GM21619 (cell line): ENCODE measurements at regions not wholly inside any gene's neighbourhood (a gene's known extent, or its start where the extent isn't known, plus 50 kb on each side); places are given as distances from the start of the nearest gene placed in this dataset.
"Not testable (repeated sequence)": the region's sequence is repeated elsewhere in the genome, so short reads cannot be mapped to it uniquely, and the experiment has no call there.

Experiments
- ATAC-seq: cut with Tn5 transposase; IDR thresholded peaks from one replicate; pipeline ENCODE4 v1.9.1; 2021; ENCODE audit not compliant: unreplicated experiment

GRCh38 chr14:71237556-71237955 lies 330.3 kb downstream of the PCNX1 start:
- no peak for ATAC-seq

GRCh38 chr14:71238835-71239234 lies 331.6 kb downstream of the PCNX1 start:
- no peak for ATAC-seq

GRCh38 chr14:71240171-71240570 lies 332.9 kb downstream of the PCNX1 start:
- no peak for ATAC-seq

GRCh38 chr14:71240866-71241520 lies 333.7 kb downstream of the PCNX1 start:
- ATAC-seq = no peak

GRCh38 chr14:71242237-71242748 lies 335.0 kb downstream of the PCNX1 start:
- ATAC-seq = no peak

GRCh38 chr14:71243697-71244096 lies 336.4 kb downstream of the PCNX1 start:
- ATAC-seq = no peak

- no peak for ATAC-seq
Observed at GRCh38 chr14:71244341-71244740, 337.1 kb downstream of the PCNX1 start.

- ATAC-seq = no peak
Observed at GRCh38 chr14:71245659-71246361, 338.6 kb downstream of the PCNX1 start.

GRCh38 chr14:71246539-71246938 lies 339.3 kb downstream of the PCNX1 start:
- no peak for ATAC-seq

- no peak for ATAC-seq
Observed at GRCh38 chr14:71247106-71247505, 339.8 kb downstream of the PCNX1 start.

- no peak for ATAC-seq
Observed at GRCh38 chr14:71248194-71248593, 340.9 kb downstream of the PCNX1 start.

- ATAC-seq = no peak
Observed at GRCh38 chr14:71250347-71250746, 343.1 kb downstream of the PCNX1 start.

- no peak for ATAC-seq
Observed at GRCh38 chr14:71250791-71251190, 343.5 kb downstream of the PCNX1 start.

- not testable (repeated sequence) for ATAC-seq
Observed at GRCh38 chr14:71254091-71254719, 346.9 kb downstream of the PCNX1 start.

GRCh38 chr14:71261206-71261605 lies 353.9 kb downstream of the PCNX1 start:
- no peak for ATAC-seq

- no peak for ATAC-seq
Observed at GRCh38 chr14:71262441-71262840, 355.2 kb downstream of the PCNX1 start.

- ATAC-seq = no peak
Observed at GRCh38 chr14:71264260-71264659, 357.0 kb downstream of the PCNX1 start.

- peak; percentile 72 for ATAC-seq
Observed at GRCh38 chr14:71267007-71267513, 359.8 kb downstream of the PCNX1 start.

GRCh38 chr14:71267691-71268090 lies 360.4 kb downstream of the PCNX1 start:
- ATAC-seq = no peak

GRCh38 chr14:71270111-71270510 lies 362.9 kb downstream of the PCNX1 start:
- no peak for ATAC-seq

GRCh38 chr14:71271166-71271945 lies 364.1 kb downstream of the PCNX1 start:
- ATAC-seq = no peak
